GM19395 (cell line): ENCODE measurements at regions not wholly inside any gene's neighbourhood (a gene's known extent, or its start where the extent isn't known, plus 50 kb on each side); places are given as distances from the start of the nearest gene placed in this dataset.

Source experiments
- ATAC-seq: cut with Tn5 transposase; IDR thresholded peaks from one replicate; pipeline ENCODE4 v1.9.1; 2021; ENCODE audit warnings: mild to moderate bottlenecking, moderate library complexity; ENCODE audit not compliant: unreplicated experiment

DNA sequence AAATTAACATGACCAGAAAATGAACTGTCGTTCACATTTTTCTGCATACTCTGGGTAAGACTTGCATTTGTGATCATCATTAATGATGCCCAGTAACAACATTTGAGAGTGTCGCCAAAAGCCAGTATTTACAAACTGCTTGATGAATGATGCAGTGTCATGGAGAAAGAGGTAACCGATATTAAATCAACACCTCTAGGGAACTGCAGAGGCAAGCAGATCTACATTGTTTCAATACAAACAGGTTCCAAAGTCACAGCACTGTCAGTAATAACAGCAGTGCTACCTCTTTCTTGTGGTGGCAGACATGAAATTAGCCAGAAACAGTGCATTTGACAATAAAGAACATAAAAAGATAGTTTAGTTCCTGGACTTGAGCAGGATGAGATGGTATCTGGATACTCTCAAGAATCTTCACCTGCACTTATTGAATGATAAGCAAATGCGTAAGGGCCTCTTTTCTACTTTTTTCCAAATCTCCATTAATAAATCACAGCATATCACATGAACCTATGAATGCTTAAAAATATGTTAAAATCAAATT is 456.6 kb downstream of the ARHGEF28 start:
- no peak for ATAC-seq

DNA sequence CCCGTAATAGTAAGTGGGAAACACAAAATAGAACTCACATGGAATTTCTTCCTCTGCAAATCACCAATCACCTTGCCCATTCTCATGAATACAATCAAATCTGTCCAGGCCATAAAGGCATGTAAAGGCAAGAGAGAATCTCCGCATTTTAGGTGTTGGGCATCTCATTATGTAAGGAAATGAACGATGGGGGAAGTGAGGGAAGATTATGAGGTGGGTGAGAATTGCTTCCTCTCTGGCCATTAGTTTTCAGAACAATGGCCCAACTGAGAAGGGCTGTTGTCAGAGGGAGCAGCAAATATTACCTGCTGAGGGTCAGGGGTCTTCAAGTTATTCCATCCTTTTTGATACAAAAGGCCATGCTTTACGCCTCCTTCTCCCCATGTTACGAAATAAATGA is 455.1 kb downstream of the ARHGEF28 start:
- no peak for ATAC-seq

DNA sequence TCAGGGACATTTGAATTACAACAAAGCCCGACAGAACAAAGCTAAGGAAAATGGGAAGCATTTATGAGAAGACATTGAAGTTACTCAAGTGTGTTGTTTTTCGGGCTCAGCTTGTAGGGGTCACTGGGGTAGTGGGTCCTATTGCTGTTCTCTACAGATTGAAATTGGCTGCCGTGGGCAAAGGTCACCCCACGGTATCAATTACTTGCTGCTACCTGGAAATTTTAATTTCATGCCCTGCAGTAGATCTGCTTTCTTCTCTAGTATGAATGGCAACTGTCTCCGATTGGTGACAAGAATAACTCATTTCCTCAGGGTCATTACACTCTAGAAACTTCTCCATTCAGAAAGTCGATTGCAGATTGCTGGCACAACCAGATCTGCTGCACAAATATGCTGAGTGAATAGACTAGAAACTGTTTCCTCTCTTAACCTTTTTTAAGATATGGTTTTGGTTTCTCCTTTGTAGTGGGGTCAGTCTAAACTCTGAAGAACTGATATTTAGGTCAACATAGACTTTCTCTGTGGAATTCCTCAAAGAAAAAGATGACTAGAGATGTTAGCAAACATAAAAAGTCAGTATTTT is 454.1 kb downstream of the ARHGEF28 start:
- no peak for ATAC-seq

DNA sequence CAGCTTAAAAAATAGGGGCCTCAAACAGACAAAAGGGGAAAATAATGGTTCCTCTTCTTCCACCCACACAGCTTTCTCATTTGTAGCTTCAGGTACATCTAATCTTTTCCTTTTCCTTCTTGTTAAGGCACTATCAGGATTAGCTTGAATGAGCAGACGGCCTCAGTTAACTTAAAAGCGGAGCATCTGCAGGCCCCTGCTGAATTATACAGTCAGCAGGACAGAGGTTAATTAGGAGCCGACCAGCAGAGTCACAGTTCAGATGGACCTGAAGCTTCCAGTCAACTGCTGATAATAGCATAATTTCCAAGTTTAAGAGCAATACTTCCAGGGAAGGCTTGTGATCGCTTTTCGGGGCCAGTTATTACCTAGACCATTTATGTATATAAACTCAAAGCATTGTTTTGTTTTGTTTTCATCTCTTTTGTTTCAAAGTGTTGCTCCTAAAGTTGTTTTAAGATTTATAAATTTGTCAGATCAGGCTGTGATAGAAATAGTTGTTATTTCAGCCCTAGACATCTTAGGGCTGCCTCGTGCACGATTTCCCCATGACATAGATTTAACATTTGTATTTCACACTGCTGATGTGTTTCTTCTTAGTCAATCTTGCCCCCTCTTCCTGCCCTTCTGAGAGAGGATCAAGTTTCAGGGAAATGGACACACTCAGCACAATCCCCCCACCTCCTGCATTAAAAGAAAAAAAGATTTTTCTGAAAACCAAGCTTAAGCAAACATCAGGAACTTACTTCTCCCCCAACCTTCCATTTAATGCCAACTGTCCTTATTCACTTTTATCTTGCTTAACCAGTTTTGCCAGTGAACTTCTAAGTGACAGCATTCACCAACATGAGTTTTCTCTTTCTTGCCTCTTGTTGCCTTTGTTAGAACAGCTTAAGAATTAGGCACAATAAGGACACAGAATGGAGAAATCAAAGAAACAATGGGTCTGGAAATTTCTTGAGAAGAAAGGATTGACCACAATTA is 449.8 kb downstream of the ARHGEF28 start:
- no peak for ATAC-seq

DNA sequence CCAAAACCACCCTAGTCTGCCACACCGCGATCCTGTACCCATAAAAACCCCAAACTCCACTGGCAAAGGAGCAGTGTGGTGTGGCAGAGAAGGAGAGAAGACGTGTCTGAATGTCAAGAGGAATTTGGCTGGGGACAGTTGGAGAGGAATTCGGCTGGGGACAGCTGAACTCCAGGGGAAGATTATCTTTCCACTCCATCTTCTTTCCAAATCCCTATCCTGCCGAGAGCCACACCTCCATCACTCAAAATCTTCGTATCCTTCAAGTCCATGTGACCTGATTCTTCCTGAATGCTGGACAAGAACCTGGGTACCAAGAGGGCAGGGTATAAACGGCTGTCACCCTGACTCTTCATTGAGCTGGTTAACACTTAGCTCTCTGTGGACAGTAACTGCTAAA is 448.1 kb downstream of the ARHGEF28 start:
- ATAC-seq: no peak

DNA sequence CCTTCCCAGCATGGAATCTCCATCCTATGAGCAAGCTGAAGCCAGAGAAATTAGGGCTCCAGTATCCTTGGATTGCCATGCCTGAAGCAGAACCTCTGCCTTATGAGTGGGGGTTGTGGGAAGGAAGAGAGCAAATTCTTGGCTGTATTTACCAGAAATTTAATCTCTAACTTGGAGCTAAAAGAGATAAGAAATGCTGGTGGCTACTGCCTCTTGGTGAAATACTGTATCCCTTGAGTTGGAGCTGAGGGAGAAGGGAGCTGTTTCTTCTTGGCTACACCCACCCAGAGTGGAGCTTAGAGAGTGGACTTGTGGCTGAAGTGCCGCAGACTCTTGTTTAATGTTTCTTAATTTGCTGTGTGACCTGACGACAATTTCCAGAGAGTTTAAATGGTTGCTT is 447.3 kb downstream of the ARHGEF28 start:
- ATAC-seq: no peak

DNA sequence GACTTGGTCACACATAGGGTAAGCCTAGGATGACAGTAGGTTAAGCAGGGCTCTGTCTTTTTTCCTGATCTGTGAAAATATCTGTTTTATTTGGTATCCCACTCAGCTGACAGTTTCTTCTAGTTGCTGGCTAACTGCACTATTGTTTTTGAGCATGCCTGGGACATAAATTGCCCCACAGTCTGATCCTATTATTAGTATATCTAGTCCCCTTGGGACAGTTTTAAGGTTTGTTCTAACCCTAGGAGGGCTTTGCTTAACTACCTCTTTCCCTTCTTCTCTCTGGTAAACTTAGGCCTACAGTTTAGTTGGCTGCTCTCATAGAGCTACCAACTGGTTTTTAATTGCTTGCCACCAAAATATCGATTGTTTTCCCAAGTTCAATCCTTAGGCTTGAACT is 446.6 kb downstream of the ARHGEF28 start:
- ATAC-seq: no peak

DNA sequence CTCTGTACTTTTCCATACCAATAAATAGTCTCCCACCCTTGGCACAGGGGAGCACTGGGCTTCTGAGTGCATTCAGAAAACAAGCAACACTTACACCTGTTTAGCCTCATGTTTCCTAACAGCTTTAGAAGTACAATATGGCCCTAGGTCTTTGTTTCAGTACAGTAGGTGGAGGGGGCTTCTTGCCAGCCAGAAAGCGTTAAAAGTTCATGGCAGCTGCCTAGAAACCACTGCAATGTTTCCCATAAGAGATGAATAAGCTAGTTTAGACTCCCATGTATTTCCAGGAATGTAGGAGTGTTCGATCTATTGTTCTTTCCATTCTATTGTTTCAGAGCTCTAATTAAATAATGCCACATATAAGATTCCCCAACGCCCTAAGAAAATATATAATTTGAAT is 444.8 kb downstream of the ARHGEF28 start:
- ATAC-seq: no peak

DNA sequence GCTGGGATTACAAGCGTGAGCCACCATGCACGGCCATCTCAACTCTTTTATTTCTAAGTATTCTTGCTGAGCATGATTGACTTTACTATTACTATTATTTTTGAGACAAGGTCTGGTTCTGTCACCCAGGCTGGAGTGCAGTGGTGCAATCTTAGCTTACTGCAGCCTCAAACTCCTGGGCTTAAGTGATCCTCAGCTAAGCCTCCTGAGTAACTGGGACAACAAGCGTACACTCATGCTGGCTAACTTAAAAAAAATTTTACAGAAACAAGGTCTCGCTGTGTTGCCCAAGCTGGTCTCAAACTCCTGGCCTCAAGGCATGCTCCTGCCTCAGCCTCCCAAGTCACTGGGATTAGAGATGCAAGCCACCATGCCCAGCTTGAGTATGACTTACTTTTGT is 443.7 kb downstream of the ARHGEF28 start:
- no peak for ATAC-seq

DNA sequence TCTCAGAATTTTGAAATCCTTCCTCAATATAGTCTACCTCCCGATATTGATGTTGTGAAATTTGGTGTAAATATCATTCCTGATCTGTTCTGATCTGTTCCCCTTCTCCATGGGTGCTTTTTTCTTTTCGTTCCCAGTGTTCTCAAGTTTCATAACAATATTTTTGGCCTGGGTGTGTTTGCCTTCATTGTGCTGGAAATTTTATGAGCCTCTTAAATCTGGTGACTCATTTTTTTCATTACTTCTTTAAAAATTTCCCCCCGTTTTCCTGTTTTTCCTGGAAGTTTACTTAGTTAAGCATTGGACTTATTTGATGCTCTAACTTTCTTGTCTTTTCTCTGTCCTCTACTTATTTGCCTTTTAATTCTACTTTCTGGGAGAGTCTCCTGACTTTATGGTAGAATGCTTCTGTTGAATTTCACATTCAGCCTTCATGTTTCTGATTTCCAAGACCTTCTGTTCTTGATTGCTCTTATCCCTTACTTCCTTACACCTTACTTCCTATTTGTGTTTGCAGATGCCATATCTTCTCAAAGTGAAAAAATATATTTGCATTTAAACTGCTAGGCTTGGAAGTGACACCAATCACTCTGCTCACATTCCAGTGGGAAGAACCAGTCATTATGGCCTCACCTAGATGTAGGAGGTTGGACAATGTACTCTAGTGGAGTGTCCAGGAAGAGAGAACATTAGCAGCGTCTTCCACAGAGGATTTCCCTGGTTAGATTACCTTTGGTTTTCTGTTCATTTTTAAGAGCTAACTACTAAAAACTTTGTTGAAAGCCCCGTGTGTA is 441.9 kb downstream of the ARHGEF28 start:
- no peak for ATAC-seq

DNA sequence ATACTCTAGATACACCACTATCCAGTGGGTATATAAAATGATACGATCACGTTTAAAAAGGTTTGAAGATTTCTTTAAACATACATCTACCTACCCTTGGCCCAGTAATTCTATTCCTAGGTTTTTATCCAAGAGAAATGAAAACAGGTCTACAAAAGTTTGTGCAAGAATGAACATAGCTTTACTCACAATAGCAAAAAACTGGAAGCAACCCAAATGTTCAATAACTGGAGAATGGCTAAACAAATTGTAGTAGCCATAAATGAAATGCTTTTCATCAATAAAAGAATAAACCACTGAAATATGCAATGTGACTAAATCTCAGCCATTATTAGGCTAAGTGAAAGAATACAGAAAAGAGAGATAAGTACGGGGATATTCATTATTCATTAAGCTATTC is 438.9 kb downstream of the ARHGEF28 start:
- no peak for ATAC-seq

DNA sequence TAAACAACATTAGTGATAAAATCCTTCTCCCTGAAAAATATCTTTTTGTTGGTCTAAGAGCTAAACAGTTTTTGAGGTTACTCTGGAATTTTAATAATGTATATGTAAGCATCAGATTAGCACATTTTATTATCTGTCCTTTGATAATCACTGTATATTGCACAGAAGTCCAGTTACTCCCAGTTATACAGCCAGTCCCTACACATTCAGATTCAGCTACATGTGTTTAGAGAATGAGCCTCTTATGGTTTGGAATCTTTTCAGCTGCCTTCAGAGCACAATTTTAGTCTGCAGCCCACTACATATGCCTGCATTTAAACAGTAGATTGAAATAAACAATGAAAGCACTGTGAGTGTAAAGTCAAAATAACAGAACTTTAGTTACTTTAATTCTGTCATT is 438.2 kb downstream of the ARHGEF28 start:
- ATAC-seq: no peak

DNA sequence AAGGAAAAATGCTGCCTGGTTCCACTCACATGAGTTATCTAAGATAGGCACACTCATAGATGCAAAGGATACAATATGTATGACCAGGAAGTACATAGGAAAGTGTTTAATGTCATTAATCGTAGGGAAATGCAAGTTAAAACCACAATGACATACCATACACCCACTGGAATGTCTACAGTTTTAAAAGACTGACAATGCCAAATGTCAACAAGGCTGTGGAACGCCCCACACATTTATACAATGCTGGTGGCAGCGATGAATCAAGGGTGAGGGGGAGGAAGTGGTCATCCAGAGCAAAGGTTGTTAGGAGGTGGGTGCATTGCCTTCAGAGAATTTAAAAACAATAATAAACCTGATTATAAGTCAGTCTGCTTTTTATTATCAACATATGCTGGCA is 437.8 kb downstream of the ARHGEF28 start:
- no peak for ATAC-seq

DNA sequence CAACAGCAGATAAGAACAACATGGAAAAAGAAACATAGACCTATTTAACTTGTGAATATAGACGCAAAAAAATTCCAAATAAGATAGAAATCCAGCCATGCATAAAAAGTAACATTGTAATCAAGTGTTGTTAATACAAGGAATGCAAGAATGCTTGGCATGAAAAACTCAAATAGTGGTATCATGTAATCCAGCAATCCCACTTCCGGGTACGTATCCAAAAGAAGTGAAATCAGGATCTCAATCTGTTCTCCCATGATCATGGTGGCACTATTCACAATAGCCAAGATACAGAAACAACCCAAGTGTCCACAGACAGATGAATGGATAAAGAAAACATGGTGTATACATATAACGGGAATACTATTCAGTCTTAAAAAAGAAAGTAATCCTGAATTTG is 437.4 kb downstream of the ARHGEF28 start:
- no peak for ATAC-seq

DNA sequence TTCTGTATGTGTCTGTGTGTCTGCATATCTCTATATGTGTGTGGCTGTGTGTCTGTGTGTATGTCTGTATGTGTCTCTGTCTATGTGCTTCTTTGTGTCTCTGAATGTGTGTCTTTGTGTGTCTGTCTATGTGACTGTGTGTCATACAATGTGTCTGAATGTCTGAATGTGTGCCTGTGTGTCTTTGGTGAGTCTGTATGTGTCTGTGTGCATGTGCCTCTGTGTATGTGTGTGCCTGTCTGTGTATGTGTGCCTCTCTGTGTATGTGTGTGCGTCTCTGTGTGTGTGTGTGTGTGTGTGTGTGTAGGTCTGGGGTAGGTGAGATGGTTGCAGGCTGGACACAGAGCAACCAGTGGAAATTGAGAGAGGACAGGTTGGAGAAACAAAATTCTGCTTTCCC is 435.3 kb downstream of the ARHGEF28 start:
- ATAC-seq: no peak

DNA sequence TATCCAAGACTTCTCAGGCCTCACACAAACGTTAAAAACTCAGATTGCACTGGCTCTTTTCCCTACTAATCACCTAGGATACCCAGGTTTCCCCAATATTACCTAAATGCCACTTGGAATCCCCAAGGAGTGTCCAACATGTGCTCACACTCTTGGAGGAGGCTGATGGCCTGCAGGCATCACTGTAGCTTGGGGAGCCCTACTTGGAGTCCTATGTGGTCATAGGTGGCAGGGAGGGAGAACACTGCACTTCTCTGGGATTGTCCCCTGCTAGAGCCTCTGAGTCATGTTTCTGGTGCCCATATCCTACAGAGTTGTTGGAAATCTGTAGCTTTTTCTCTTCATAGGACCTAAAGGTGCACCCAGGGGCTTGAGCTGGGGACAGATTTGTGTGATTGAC is 433.7 kb downstream of the ARHGEF28 start:
- no peak for ATAC-seq

DNA sequence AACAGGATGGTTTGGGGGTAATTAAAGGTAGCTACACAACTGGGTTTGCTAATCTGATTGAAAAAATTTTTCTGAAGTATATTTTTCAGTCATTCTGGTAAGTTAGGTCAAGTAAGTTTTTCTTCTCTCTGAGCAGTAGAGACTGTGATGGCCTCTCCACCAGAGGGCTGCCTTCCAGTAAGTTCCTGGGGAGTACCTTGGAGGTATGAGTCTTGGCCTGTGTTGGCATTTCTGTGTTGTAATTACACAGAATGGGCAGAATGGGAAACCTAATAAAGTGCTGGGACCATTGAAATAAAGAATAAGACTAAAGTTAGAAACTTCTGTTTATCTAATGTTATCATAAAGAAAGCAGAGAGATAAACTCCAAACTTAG is 430.8 kb downstream of the ARHGEF28 start:
- no peak for ATAC-seq

DNA sequence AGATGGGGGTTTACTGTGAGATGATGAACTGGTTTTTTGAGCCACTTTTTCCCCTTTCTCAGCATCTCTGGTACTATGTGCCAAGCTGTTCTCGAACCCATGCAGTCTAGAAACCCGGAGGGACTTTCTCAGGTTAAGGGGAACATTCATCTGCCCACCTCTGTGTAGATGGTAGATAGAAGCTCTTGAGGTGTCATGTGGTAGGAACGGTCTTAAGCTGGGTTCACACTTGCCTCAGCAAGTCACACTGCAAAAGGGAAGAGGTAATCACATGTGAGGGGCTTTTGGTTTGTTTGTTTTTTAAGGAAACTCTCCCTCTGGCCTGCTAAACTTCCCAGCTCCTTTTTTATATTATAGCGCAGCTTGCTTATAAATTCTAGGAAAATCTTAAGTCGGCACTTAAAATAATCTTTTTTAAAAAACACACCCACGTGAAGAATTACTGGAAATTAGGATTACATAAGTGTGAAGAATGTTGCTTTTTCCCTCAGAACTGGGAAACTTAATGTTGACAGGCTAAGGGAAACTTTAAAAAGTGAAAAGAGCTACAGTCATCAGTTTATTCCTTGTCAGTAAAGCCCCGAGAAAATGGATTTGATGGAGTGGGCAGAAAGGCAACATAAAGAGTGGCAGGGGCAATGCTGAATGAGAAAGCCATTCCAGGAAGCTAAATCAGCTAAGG is 430.3 kb downstream of the ARHGEF28 start:
- no peak for ATAC-seq

DNA sequence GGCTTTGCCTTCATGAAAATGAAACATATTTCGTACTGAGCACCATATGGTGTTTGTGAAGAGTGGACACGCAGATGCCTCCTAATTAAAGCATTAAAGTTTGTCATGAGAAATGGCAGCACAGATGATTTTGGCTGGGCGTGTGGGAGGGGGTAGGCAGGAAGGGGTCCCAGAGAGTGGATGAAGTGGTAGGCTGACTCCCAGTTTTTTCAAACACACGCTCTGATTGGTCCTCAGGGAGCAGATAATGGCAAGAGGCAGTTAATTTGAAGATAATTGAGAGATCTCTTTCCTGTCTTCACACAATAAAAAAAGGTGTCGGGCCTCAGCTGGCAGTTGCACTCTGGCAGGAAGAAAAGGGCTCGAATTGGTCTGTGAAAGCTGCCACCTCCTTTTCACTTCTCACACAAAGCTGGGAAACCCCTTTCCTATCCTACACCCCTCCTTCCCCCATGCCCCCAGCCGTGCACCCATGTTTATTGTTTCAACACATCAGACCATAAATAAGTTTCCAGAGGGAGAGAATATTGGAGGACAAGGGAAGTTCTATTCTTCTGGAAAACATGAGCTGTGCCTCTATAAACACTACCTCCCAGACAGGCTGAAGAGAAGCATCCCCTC is 429.6 kb downstream of the ARHGEF28 start:
- no peak for ATAC-seq

DNA sequence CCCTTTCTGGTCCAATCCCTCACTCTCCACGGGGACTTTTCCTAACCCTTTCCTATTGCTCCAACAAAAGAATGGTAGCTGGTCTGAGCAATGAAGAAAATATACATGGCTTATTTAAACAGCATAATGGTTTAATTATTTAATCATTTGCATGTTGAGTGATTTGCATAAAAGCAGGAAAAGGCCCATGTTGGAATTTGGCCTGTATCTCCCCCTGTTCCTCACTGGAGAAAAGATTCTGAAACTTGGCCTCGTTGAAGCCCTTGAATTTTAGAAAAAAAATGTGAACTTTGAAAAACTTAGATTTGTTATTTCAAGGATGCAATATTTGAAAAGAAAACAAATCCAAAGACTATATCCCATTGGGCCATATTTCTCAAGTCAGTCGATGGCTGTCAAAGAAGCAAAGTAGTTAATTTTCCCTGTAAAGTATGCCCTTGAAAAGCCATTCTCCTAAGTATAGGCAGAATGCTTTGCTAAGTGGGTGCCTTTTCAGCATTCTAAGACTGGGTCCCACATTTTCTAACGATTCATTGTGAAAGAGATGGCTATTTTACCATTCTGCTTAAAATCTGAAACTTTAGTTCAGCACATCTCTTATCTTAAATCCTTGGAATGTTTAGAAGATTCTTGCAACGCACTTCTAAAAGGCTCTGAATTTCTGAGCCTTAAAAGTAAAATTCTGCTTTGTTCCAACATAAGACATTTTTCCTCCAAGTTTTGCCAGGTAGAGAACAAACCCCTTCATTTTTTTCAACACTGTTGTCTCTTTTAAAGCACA is 428.8 kb downstream of the ARHGEF28 start:
- ATAC-seq: no peak
